Epithelial cell of esophagus (primary cell): ENCODE measurements at regions not wholly inside any gene's neighbourhood (a gene's known extent, or its start where the extent isn't known, plus 50 kb on each side); places are given as distances from the start of the nearest gene placed in this dataset.

Experiments
- DNase-seq: peaks from one replicate; pipeline ENCODE4 v3.0.0; 2010; ENCODE audit warnings: low read depth
- H3K4me3 ChIP-seq: 2 replicates; pipeline ENCODE4 v1.5.1; 2011; ENCODE audit warnings: mild to moderate bottlenecking, low read length, control low read depth
- CTCF ChIP-seq: IDR thresholded peaks from 2 replicates; pipeline ENCODE4 v1.5.1; 2011; ENCODE audit warnings: low read depth, mild to moderate bottlenecking, low read length, control low read depth, inconsistent platforms; ENCODE audit not compliant: insufficient read depth; ENCODE audit errors: missing control alignments

- no peak overlapping the region for H3K4me3 ChIP-seq
- TF ChIP-seq CTCF: no peak
- no peak for DNase-seq
Observed at GRCh38 chr11:127350476-127350875, 349.9 kb upstream of the KIRREL3 start.

- peak; percentile 77 for TF ChIP-seq CTCF
- H3K4me3 ChIP-seq: no peak overlapping the region
- peak; percentile 26 for DNase-seq
Observed at GRCh38 chr11:127345819-127346459, 345.4 kb upstream of the KIRREL3 start.

DNA sequence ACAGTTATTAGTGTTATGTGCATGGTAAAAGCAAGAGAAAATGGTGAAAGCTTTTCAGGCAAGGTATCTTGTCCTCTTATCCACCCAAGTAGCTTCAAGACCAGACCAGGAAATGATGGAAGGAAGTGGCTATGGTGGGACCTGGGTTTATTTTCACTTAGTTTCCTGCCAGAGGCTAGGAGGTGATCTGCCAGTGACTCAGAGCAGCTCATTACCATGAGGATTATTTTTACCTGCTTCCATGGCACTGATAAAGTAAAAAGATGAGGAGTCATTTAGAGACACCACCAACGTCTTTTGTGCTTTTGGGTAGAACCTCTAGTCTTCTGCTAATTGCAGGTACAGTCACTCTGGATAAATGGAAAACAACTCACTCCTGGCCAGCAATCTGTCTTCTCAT, 339.9 kb upstream of the KIRREL3 start:
- no peak for TF ChIP-seq CTCF
- no peak overlapping the region for H3K4me3 ChIP-seq
- DNase-seq: no peak

DNA sequence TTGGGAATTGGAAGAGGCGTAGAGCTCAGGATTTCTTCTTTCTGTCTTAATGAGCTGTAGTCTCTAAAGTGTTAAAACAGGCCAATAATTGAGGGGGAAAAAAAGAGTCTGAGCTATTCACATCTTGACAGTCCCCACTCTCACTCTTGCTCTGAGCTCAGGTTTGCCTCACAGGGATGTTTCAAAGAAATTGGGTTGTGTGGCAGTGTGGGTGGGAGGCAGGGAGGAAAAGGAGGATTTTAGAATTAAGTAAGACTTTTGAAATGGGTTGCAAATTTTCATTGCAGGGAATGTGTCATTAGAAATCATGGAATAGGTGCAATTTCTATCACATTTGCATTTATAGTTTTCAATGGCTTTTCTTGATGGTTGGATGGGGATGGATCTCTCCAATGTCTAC, 338.8 kb upstream of the KIRREL3 start:
- no peak overlapping the region for H3K4me3 ChIP-seq
- TF ChIP-seq CTCF: no peak
- no peak for DNase-seq

GRCh38 chr11:127338380-127339259, 338.1 kb upstream of the KIRREL3 start:
- no peak for TF ChIP-seq CTCF
- H3K4me3 ChIP-seq: no peak overlapping the region
- DNase-seq: no peak

DNA sequence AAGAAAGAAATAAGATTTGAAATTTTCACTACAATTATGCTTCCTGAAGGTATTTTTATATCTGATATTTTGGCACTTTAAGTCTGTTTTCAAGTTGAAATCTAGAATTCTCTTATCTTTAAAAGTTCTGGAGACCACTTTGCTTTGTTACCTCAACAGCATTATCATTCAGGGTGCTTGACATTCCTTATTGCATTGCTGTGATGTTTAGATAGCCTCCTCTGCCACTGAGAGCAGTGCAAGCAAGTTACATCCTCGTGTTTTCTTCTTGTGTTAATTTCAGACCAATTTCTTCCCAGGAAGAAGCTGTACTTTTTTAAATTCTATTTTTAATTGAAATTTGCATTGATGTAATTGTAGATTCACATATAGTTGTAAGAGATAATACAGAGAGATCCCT, 333.9 kb upstream of the KIRREL3 start:
- DNase-seq: no peak
- H3K4me3 ChIP-seq: no peak overlapping the region
- TF ChIP-seq CTCF: no peak
